GM12874 (cell line): ENCODE measurements at regions not wholly inside any gene's neighbourhood (a gene's known extent, or its start where the extent isn't known, plus 50 kb on each side); places are given as distances from the start of the nearest gene placed in this dataset.

ENCODE experiments used
- TF ChIP-seq, protein P1 (sequence below): IDR thresholded peaks from 2 replicates; pipeline ENCODE4 v1.5.1; 2011; ENCODE audit warnings: low read depth, mild to moderate bottlenecking, control low read depth, low read length, moderate library complexity; ENCODE audit not compliant: insufficient read depth

DNA sequence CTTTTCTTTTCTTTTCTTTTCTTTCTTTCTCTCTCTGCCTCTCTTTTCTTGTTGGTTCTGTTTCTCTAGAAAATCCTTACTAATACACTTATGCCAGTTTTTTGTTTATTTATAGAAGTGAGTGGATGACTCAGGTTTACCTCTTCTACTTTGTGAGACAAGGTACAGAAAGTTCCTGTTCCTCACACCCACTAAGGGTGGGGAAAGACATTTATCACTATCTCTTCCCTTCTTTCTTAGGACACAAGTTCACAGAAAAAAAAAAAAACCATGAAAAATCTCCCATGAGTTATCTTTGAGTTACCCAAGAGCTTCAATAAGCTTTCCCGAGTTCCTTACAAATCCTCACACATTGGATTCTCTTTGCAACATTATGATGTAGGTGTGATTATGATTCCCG lies 60.9 kb upstream of the CD180 start:
- TF ChIP-seq, protein P1, sequence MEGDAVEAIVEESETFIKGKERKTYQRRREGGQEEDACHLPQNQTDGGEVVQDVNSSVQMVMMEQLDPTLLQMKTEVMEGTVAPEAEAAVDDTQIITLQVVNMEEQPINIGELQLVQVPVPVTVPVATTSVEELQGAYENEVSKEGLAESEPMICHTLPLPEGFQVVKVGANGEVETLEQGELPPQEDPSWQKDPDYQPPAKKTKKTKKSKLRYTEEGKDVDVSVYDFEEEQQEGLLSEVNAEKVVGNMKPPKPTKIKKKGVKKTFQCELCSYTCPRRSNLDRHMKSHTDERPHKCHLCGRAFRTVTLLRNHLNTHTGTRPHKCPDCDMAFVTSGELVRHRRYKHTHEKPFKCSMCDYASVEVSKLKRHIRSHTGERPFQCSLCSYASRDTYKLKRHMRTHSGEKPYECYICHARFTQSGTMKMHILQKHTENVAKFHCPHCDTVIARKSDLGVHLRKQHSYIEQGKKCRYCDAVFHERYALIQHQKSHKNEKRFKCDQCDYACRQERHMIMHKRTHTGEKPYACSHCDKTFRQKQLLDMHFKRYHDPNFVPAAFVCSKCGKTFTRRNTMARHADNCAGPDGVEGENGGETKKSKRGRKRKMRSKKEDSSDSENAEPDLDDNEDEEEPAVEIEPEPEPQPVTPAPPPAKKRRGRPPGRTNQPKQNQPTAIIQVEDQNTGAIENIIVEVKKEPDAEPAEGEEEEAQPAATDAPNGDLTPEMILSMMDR = no peak

DNA sequence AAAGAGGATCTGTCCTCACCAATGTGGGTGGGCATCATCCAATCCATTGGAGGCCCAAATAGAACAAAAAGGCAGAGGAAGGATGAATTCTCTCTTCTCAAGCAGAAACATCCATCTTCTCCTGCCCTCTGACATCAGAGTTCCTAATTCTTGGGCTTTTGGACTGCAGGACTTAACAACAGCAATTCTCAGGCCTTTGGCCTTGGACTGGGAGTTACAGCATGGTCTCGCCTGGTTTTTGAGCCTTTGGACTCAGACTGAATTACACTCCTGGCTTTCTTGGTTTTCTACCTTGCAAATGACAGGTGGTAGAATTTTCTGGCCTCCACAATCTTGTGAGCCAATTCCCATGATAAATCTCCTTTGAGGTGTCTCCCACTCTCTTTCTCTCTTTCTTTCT lies 60.5 kb upstream of the CD180 start:
- TF ChIP-seq, protein P1 = no peak

DNA sequence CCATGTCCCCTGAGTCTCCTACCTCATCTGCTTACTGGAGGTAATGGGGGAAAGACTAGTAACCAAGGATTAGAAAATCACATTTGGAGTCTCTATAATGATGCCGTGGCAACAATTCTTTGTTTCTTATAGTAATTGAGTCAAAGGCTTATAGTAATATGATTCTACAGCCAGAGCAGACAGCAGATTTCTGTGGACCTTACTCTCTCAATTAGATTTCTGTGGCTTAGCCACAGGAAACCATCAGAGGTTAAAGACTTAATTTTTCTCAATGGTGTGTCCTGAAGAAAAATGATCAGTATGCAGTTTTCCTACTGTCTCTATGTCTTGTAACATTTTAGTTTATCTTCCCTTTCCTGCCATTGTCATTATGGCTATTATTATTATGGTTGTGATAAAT lies 59.3 kb upstream of the CD180 start:
- TF ChIP-seq, protein P1 = no peak

DNA sequence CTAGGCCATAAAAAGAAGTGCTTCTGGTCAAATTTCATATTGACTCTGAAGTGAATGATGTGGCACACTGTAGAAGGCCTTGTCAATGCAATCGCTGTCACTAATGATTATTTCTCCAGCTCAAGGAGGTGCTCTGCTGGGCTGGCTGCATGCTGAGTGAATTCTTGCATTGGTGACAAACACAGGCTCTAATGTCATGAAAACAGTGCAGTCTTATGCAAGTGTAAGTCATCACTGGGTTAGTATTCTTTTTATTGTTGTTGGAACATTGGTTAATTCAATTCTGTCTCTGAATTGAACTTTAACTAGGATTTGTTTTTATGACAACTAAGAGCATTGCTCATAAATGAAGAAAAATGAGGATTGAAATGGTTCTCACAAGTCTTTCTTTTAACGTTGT lies 57.3 kb upstream of the CD180 start:
- TF ChIP-seq, protein P1 = no peak

DNA sequence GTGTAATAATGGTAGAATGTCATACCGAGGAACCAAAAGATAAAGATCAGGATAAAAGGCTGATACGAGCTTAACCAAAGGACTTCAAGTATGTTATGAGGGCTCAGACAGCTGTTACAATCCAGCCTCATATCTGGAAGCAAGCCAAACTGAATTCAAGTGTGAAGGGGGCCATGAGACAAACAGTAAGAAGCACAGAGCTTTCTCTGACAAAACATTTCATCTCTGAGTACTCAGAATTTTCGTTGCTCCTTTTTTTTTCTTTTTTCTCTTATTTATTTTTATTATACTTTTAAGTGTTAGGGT lies 52.9 kb upstream of the CD180 start:
- TF ChIP-seq, protein P1 = no peak

DNA sequence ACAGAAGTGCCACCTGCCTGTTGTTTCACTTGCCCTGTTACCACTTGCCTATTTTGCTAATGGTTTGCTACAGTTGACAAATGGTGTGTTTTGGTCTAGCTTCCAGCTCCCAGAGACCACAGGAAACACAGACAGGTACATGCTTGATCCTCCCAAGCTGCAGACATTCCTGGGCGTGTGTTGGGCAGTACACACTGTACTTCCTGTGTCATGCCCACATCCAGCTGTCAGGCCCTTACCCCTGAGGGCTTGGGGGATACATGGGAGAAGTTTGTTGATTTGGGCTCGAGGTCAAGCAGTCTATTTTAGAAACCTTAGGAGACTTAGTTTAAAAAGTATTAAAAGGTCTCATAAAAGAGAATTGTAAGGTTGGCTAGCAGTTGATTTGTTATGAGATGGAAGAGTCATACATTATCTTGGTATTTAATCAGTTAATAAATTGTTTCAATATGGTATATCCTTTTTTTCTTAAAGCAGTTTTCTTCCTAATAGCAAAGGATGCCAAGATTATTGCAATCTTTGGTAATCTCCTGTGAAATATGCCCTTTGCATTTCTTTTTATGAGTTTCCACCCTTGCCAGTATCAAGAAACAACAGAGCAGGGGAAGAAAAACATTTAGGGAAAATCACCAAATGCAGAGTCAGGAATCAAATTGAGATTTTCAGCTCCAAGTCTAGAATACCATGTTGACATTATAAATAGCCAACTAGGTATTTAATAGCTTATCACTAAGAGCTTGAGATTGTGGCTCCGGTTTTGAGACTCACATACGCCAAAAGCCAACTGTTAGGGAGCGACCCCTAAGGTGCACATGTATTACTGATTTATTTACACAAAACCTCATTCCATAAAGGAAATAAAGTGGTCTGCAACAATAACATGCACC lies 52.3 kb upstream of the CD180 start:
- TF ChIP-seq, protein P1 = no peak

DNA sequence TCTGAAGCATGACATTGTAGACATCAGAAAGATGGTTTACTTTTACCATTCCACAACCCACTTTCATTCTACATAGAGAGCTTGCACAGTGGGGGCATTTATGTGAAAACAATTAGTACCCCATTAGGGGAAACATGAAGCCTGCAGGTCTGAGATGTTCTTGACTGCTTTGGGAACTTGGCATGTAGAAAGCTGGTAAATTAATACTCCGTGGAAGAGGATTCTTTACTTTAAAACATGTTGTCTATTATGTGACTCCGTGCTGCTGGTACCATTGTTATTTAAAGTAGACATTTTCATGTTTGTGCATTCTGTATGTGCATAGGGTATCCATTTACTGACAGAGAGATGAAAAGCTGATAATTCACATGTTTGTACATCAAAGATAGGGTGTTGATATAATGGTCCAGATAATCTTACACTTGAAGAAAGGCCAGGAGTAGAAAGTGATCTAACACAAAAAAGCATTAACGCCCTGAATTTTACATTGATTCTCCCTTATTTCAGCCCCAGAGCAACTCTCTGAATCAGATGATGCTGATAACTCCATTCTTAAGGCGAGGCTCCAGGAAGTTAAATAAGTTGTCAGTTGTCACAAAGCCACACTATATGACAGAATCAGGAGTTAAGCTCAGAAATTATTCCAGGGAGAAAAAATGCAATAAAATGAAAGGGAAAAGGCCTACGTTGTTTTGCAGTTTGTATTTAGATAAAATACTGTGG lies 50.1 kb upstream of the CD180 start:
- TF ChIP-seq, protein P1 = no peak
